ENCODE measurements at regions not wholly inside any gene's neighbourhood (a gene's known extent, or its start where the extent isn't known, plus 50 kb on each side); places are given as distances from the start of the nearest gene placed in this dataset.
"Not testable (repeated sequence)": the region's sequence is repeated elsewhere in the genome, so short reads cannot be mapped to it uniquely, and the experiment has no call there.

- H3K4me3 ChIP-seq (replicated peaks; ENCODE audit: insufficient read depth, low read length); DNase-seq (ENCODE audit: low read depth in 1 of 2, low spot score in 1 of 2); H3K27me3 ChIP-seq (ENCODE audit: insufficient read depth, poor library complexity, severe bottlenecking); H3K27ac ChIP-seq (replicated peaks): not testable (repeated sequence)
These were observed 174.0 kb upstream of the SPATA31A3 start for GRCh38 chr9:67166335-67166734.

GRCh38 chr9:67162827-67163226 lies 170.5 kb upstream of the SPATA31A3 start:
- DNase-seq (ENCODE audit: low read depth in 1 of 2, low spot score in 1 of 2); H3K27me3 ChIP-seq (ENCODE audit: insufficient read depth, poor library complexity, severe bottlenecking): not testable (repeated sequence)

DNA sequence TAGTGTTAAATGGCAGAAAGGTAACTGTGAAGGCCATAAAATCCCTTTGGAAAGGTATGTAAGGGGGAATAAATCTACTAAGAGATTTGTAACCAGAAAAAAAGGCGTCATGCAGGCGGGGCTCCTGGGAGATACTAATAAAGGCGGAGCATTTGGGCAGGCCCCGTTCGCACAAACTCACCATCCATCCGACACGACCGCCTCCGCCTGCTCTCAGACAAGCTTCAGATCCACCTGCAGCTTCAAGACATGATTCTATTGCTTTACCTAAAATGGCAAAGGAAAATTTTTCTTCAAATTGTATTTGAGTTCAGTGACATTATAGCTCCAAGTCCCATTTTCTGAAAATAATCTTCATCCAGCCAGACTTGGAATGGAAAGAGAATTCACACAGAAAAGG lies 162.9 kb upstream of the SPATA31A3 start:
- not testable (repeated sequence) for DNase-seq (ENCODE audit: low read depth in 1 of 2, low spot score in 1 of 2); H3K27ac ChIP-seq (replicated peaks); H3K27me3 ChIP-seq (ENCODE audit: insufficient read depth, poor library complexity, severe bottlenecking); H3K4me3 ChIP-seq (replicated peaks; ENCODE audit: insufficient read depth, low read length)

More at GRCh38 chr9:67162827-67163226, 170.5 kb upstream of the SPATA31A3 start:
- H3K4me3 ChIP-seq (replicated peaks; ENCODE audit: insufficient read depth, low read length); H3K27ac ChIP-seq (replicated peaks): not testable (repeated sequence)

GRCh38 chr9:67153501-67153900 lies 161.2 kb upstream of the SPATA31A3 start:
- H3K27me3 ChIP-seq (ENCODE audit: insufficient read depth, poor library complexity, severe bottlenecking); H3K4me3 ChIP-seq (replicated peaks; ENCODE audit: insufficient read depth, low read length); DNase-seq (ENCODE audit: low read depth in 1 of 2, low spot score in 1 of 2); H3K27ac ChIP-seq (replicated peaks): not testable (repeated sequence)

- H3K27ac ChIP-seq (replicated peaks); H3K4me3 ChIP-seq (replicated peaks; ENCODE audit: insufficient read depth, low read length); H3K27me3 ChIP-seq (ENCODE audit: insufficient read depth, poor library complexity, severe bottlenecking); DNase-seq (ENCODE audit: low read depth in 1 of 2, low spot score in 1 of 2): not testable (repeated sequence)
These were observed 150.2 kb upstream of the SPATA31A3 start for GRCh38 chr9:67142392-67143107.

DNA sequence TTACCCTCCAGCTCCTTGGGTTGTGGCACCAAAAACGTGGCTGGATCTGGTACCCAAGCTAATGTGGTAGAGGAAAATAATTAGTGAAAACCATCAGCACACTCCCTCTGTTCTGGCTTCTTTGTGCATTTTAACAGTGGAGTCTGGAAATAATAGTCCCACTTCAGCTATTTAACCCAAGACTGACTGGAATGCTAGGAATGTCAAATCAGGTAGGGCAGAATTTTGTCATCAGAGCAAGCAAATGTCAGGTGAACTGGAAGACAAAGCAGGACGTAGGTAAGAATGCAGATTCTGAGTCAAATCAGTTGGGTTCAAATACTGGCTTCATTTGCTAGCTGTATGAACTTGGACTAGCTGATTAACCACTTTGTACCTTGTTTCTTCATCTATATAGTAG lies 144.0 kb upstream of the SPATA31A3 start:
- H3K4me3 ChIP-seq (replicated peaks; ENCODE audit: insufficient read depth, low read length); DNase-seq (ENCODE audit: low read depth in 1 of 2, low spot score in 1 of 2); H3K27ac ChIP-seq (replicated peaks); H3K27me3 ChIP-seq (ENCODE audit: insufficient read depth, poor library complexity, severe bottlenecking): not testable (repeated sequence)

DNA sequence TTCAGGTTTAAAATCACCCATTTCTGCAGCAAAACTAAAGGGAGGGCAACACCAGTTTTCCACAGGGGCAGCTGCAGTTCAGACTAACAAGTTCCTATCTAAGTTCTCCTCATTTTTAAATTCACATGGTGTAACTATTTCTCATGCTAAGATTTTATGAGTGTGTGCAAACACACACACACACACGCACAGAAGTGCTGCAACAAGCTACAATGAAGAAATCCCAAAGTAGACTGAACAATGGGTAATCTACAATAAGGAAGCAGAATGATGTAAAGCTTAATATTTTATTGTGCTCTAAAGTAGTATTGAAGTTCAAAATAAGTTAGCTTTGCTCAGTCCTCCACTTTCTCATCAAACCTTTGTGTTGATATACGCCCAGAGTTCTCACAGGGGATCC lies 140.8 kb upstream of the SPATA31A3 start:
- not testable (repeated sequence) for DNase-seq (ENCODE audit: low read depth in 1 of 2, low spot score in 1 of 2); H3K4me3 ChIP-seq (replicated peaks; ENCODE audit: insufficient read depth, low read length); H3K27ac ChIP-seq (replicated peaks); H3K27me3 ChIP-seq (ENCODE audit: insufficient read depth, poor library complexity, severe bottlenecking)

DNA sequence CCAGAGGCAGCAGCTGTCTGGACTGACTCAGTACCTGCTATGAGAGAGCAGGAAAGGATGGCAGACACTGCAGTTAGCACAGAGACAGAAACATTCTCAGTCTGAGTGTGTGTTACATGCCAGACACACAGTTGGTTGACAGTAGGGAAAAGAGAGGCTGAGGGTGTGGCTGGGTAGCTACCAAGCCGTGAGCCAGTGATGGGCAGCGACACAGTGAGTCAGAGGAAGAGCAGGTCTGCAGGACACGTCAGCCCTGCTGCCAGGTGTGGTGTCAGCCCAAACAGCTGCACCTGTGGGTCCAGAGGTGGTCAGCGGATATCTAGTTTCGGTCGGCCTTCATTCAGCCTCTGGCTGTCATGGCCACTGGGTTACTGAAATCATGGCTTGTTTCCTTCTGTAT lies 124.4 kb upstream of the SPATA31A3 start:
- not testable (repeated sequence) for H3K27ac ChIP-seq (replicated peaks); DNase-seq (ENCODE audit: low read depth in 1 of 2, low spot score in 1 of 2); H3K4me3 ChIP-seq (replicated peaks; ENCODE audit: insufficient read depth, low read length)

GRCh38 chr9:67112148-67112547 lies 119.8 kb upstream of the SPATA31A3 start:
- H3K4me3 ChIP-seq (replicated peaks; ENCODE audit: insufficient read depth, low read length); H3K27me3 ChIP-seq (ENCODE audit: insufficient read depth, poor library complexity, severe bottlenecking); DNase-seq (ENCODE audit: low read depth in 1 of 2, low spot score in 1 of 2); H3K27ac ChIP-seq (replicated peaks): not testable (repeated sequence)

More for the DNA sequence above, 124.4 kb upstream of the SPATA31A3 start:
- H3K27me3 ChIP-seq (ENCODE audit: insufficient read depth, poor library complexity, severe bottlenecking) = not testable (repeated sequence)

- H3K27ac ChIP-seq (replicated peaks); DNase-seq (ENCODE audit: low read depth in 1 of 2, low spot score in 1 of 2): not testable (repeated sequence)
These were observed 119.4 kb upstream of the SPATA31A3 start for GRCh38 chr9:67111733-67112132.

GRCh38 chr9:67109859-67110258 lies 117.5 kb upstream of the SPATA31A3 start:
- not testable (repeated sequence) for H3K27me3 ChIP-seq (ENCODE audit: insufficient read depth, poor library complexity, severe bottlenecking); DNase-seq (ENCODE audit: low read depth in 1 of 2, low spot score in 1 of 2); H3K4me3 ChIP-seq (replicated peaks; ENCODE audit: insufficient read depth, low read length)

More at GRCh38 chr9:67111733-67112132, 119.4 kb upstream of the SPATA31A3 start:
- not testable (repeated sequence) for H3K4me3 ChIP-seq (replicated peaks; ENCODE audit: insufficient read depth, low read length); H3K27me3 ChIP-seq (ENCODE audit: insufficient read depth, poor library complexity, severe bottlenecking)

DNA sequence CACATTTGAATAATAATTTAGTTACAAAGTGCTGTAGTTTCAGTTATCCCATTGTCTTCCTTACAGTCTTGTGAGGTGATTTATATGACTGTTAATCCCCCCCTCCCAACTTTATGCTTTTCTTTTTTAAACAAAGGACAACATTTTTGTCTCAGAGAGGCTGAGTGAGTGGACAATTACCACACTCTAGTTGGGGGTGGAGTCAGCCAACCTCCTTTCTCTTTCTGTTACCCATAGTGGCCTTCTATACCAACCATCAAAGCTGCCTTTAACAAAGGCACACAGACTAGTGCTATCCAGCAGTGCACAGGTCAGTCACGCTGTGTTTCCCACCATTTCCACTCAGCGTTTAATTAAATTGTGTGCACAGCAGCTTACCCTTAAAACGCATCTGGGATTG lies 114.3 kb upstream of the SPATA31A3 start:
- DNase-seq (ENCODE audit: low read depth in 1 of 2, low spot score in 1 of 2); H3K27me3 ChIP-seq (ENCODE audit: insufficient read depth, poor library complexity, severe bottlenecking); H3K4me3 ChIP-seq (replicated peaks; ENCODE audit: insufficient read depth, low read length); H3K27ac ChIP-seq (replicated peaks): not testable (repeated sequence)

More at GRCh38 chr9:67109859-67110258, 117.5 kb upstream of the SPATA31A3 start:
- H3K27ac ChIP-seq (replicated peaks) = not testable (repeated sequence)

GRCh38 chr9:67102506-67103276 lies 110.3 kb upstream of the SPATA31A3 start:
- not testable (repeated sequence) for H3K27ac ChIP-seq (replicated peaks); DNase-seq (ENCODE audit: low read depth in 1 of 2, low spot score in 1 of 2); H3K4me3 ChIP-seq (replicated peaks; ENCODE audit: insufficient read depth, low read length); H3K27me3 ChIP-seq (ENCODE audit: insufficient read depth, poor library complexity, severe bottlenecking)

DNA sequence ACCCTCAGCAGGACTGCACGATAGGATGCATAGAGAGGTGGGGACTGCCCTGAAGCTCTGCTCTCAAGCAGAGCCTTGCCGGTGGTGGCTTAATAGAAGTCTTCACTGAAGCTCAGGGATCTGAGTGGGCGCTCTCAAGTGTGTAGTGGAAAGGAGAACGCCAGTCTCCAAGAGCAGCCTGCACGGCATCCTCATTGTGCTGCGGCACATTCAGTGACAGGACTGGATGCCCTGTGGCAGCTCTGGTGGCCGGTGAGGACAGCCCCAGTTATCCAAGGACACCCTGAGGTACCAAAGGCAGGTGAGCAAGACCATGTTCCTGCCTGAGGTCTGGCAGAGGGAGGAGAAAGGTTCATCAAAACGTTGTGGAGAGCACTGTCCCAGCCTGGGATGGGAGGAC lies 98.8 kb upstream of the SPATA31A3 start:
- H3K27me3 ChIP-seq (ENCODE audit: insufficient read depth, poor library complexity, severe bottlenecking); H3K4me3 ChIP-seq (replicated peaks; ENCODE audit: insufficient read depth, low read length); H3K27ac ChIP-seq (replicated peaks); DNase-seq (ENCODE audit: low read depth in 1 of 2, low spot score in 1 of 2): not testable (repeated sequence)

DNA sequence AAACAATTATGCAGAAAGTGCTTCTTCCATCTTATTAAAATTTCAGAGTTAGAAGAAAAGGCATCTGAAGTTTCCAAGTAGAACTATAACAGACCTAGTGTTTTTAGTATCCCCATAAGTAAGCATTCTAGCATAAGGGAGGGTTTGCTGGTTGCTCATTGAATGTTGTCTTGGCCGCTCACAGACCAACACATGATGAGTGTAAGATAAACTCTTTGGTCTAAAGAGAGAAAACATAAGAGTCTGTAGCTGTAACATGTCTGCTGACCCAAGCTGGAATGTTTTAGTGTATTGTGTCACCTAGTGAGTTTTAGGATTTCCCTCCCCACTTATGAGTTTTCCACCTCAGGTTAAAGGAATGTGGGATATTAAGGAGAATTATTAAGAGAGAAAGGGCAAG lies 94.5 kb upstream of the SPATA31A3 start:
- not testable (repeated sequence) for H3K27ac ChIP-seq (replicated peaks); DNase-seq (ENCODE audit: low read depth in 1 of 2, low spot score in 1 of 2); H3K27me3 ChIP-seq (ENCODE audit: insufficient read depth, poor library complexity, severe bottlenecking); H3K4me3 ChIP-seq (replicated peaks; ENCODE audit: insufficient read depth, low read length)

Measured in HL-60 (cell line).